GM23338 (cell line): ENCODE measurements at regions not wholly inside any gene's neighbourhood (a gene's known extent, or its start where the extent isn't known, plus 50 kb on each side); places are given as distances from the start of the nearest gene placed in this dataset.
A peak's percentile ranks its signal among the peaks of the same experiment; 100 is the strongest.

Source experiments
- ATAC-seq: fragments of 200-7000 bp; cut with Tn5 transposase; 3 replicates; pipeline ENCODE4 v1.9.1; 2020
- DNase-seq: peaks from one replicate; pipeline ENCODE4 v3.0.0-alpha.2; 2015; ENCODE audit warnings: low spot score
- H2AFZ ChIP-seq: fragments of 200-600 bp; sonication (generic); 2 replicates; pipeline ENCODE4 v1.8.0; 2016; ENCODE audit warnings: antibody characterized with exemption, mild to moderate bottlenecking, moderate library complexity
- H3F3A ChIP-seq: fragments of 200-600 bp; sonication (generic); replicated peaks from 2 replicates; pipeline ENCODE4 v1.8.0; 2017; ENCODE audit warnings: antibody characterized with exemption, mixed run types, low read depth
- H3K27ac ChIP-seq: fragments of 200-600 bp; sonication (generic); 2 replicates; pipeline ENCODE4 v1.6.1; 2016; ENCODE audit warnings: low read depth
- H3K27me3 ChIP-seq: fragments of 200-600 bp; sonication (generic); 2 replicates; pipeline ENCODE4 v1.8.0; 2016; ENCODE audit warnings: mild to moderate bottlenecking, mixed run types, moderate library complexity; ENCODE audit not compliant: insufficient read depth
- H3K36me3 ChIP-seq: fragments of 200-600 bp; sonication (generic); 2 replicates; pipeline ENCODE4 v1.8.0; 2016; ENCODE audit warnings: mild to moderate bottlenecking; ENCODE audit not compliant: insufficient read depth
- H3K4me1 ChIP-seq: fragments of 200-600 bp; sonication (generic); 2 replicates; pipeline ENCODE4 v1.8.0; 2016; ENCODE audit warnings: mild to moderate bottlenecking, moderate library complexity; ENCODE audit not compliant: insufficient read depth
- H3K4me2 ChIP-seq: fragments of 200-600 bp; sonication (generic); 2 replicates; pipeline ENCODE4 v1.7.1; 2017; ENCODE audit warnings: mixed run types
- H3K4me3 ChIP-seq: fragments of 200-600 bp; sonication (generic); 2 replicates; pipeline ENCODE4 v1.6.1; 2016; ENCODE audit warnings: mixed run types
- H3K79me2 ChIP-seq: fragments of 200-600 bp; sonication (generic); replicated peaks from 2 replicates; pipeline ENCODE4 v1.8.0; 2017; ENCODE audit warnings: mild to moderate bottlenecking; ENCODE audit not compliant: insufficient read depth
- H3K9me2 ChIP-seq: fragments of 200-600 bp; sonication (generic); 2 replicates; pipeline ENCODE4 v1.8.0; 2017; ENCODE audit not compliant: insufficient read depth
- H4K20me1 ChIP-seq: fragments of 200-600 bp; sonication (generic); replicated peaks from 2 replicates; pipeline ENCODE4 v1.8.0; 2017; ENCODE audit warnings: mild to moderate bottlenecking; ENCODE audit not compliant: insufficient read depth
- H3K27ac Mint-ChIP-seq: 2 replicates; pipeline ENCODE4 v1.8.0; 2020; ENCODE audit warnings: inconsistent platforms, mild to moderate bottlenecking, moderate library complexity, mixed read lengths
- H3K27me3 Mint-ChIP-seq: 3 replicates; pipeline ENCODE4 v1.8.0; 2022; ENCODE audit warnings: low read depth, mild to moderate bottlenecking, moderate library complexity, mixed read lengths, inconsistent platforms; ENCODE audit not compliant: insufficient read depth, poor library complexity
- H3K36me3 Mint-ChIP-seq: 3 replicates; pipeline ENCODE4 v1.8.0; 2021; ENCODE audit warnings: low read depth, mild to moderate bottlenecking, inconsistent platforms, moderate library complexity, mixed read lengths
- H3K4me1 Mint-ChIP-seq: 3 replicates; pipeline ENCODE4 v1.8.0; 2020; ENCODE audit warnings: mild to moderate bottlenecking, inconsistent platforms, mixed read lengths
- H3K4me3 Mint-ChIP-seq: 3 replicates; pipeline ENCODE4 v1.8.0; 2021; ENCODE audit warnings: moderate library complexity, mild to moderate bottlenecking, inconsistent platforms, mixed read lengths
- H3K9me3 Mint-ChIP-seq: 3 replicates; pipeline ENCODE4 v1.8.0; 2020; ENCODE audit warnings: moderate library complexity, mild to moderate bottlenecking, inconsistent platforms, mixed read lengths
- CREB1 ChIP-seq: fragments of 250-450 bp; sonication (Bioruptor Pico); IDR thresholded peaks from 2 replicates; pipeline ENCODE4 v1.5.0; 2020; ENCODE audit warnings: low read depth, mild to moderate bottlenecking, moderate library complexity
- EZH2phosphoT487 ChIP-seq: fragments of 200-600 bp; sonication (generic); IDR thresholded peaks from one replicate; pipeline ENCODE4 v1.8.1; 2018; ENCODE audit warnings: antibody characterized with exemption; ENCODE audit not compliant: unreplicated experiment
- JUNB ChIP-seq: IDR thresholded peaks from one replicate; pipeline ENCODE4 v1.6.1; 2016; ENCODE audit warnings: antibody characterized with exemption; ENCODE audit not compliant: unreplicated experiment
- NANOG ChIP-seq: IDR thresholded peaks from 2 replicates; pipeline ENCODE4 v1.6.1; 2016; ENCODE audit warnings: antibody characterized with exemption, borderline replicate concordance
- POLR2AphosphoS5 ChIP-seq: IDR thresholded peaks from 2 replicates; pipeline ENCODE4 v1.6.1; 2016; ENCODE audit warnings: antibody characterized with exemption, low read depth
- STAT1 ChIP-seq: IDR thresholded peaks from one replicate; pipeline ENCODE4 v1.6.1; 2016; ENCODE audit warnings: antibody characterized with exemption; ENCODE audit not compliant: unreplicated experiment
- ZNF331 ChIP-seq: fragments of 250-450 bp; sonication (Bioruptor Pico); IDR thresholded peaks from 2 replicates; pipeline ENCODE4 v1.5.0; 2020; ENCODE audit warnings: low read depth, mild to moderate bottlenecking, moderate library complexity
- TF ChIP-seq, protein P1 (sequence below): IDR thresholded peaks from 2 replicates; pipeline ENCODE4 v1.6.1; 2016; ENCODE audit warnings: antibody characterized with exemption
- TF ChIP-seq, protein P2 (sequence below), 2 experiments: fragments of 200-600 bp in 1 of 2; sonication (generic) in 1 of 2; conservative IDR thresholded peaks; 2 replicates each; pipeline versions ENCODE4 v1.5.1 to v1.6.1; 2016 to 2017; ENCODE audit warnings: antibody characterized with exemption in 2 of 2, low read depth in 2 of 2, mild to moderate bottlenecking in 2 of 2, moderate library complexity in 1 of 2
- TF ChIP-seq, protein P3 (sequence below): fragments of 250-450 bp; sonication (Bioruptor Pico); IDR thresholded peaks from 2 replicates; pipeline ENCODE4 v1.5.0; 2020; ENCODE audit warnings: mild to moderate bottlenecking, moderate library complexity
- TF ChIP-seq, protein P4 (sequence below): IDR thresholded peaks from one replicate; pipeline ENCODE4 v1.6.1; 2018; ENCODE audit warnings: antibody characterized with exemption; ENCODE audit not compliant: unreplicated experiment

DNA sequence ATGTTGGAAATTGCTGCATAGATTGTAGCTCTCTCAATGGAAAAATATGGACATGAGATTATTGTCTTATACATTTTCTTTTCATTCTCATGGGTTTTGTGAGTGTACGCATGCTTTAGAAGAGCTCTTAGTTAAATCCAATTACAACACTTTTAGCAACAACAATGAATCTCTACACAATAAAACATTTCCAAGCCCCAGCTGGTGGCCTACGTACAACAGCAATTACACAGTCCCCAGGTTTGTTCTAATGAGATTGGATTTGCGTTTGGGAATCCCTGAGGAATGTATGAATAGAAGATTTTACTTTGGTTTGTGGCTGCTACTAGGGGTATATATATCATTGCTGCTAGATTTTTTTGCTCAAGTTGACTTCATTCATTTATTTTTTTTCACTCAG, 98.6 kb downstream of the FHDC1 start:
- Histone ChIP-seq H3K79me2 (no peaks in the 10 kb centered on the region), H3K4me1 (peaks cover 13% of the 10 kb centered on the region), H2AFZ (0 out of 2 replicates have a peak overlapping the region, but pooled peaks have one; percentile 61), H3K9me2 (0 out of 2 replicates have a peak, but pooled peaks cover 6% of the 10 kb centered on the region), H3K36me3 (no peaks in the 10 kb centered on the region; the same call in 1 of the 2 replicates), H3K27ac (no peak overlapping the region), H3K4me3 (no peak overlapping the region), H4K20me1 (no peaks in the 10 kb centered on the region), H3K4me2 (no peak overlapping the region), H3F3A (no peaks in the 10 kb centered on the region), H3K27me3 (no peaks in the 10 kb centered on the region)
- Mint-ChIP-seq H3K36me3 (peaks cover 14% of the 10 kb centered on the region), H3K4me1 (peaks cover 18% of the 10 kb centered on the region), H3K4me3 (no peak overlapping the region), H3K27ac (no peak overlapping the region), H3K27me3 (no peaks in the 10 kb centered on the region), H3K9me3 (peaks cover 4% of the 10 kb centered on the region; the same call in 2 of the 3 replicates)
- ATAC-seq (no peak), DNase-seq (no peak)
- TF ChIP-seq CREB1 (CRISPR knock-in tag) = no peak
- TF ChIP-seq, protein P1, sequence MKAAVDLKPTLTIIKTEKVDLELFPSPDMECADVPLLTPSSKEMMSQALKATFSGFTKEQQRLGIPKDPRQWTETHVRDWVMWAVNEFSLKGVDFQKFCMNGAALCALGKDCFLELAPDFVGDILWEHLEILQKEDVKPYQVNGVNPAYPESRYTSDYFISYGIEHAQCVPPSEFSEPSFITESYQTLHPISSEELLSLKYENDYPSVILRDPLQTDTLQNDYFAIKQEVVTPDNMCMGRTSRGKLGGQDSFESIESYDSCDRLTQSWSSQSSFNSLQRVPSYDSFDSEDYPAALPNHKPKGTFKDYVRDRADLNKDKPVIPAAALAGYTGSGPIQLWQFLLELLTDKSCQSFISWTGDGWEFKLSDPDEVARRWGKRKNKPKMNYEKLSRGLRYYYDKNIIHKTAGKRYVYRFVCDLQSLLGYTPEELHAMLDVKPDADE = no peak
- TF ChIP-seq, protein P2, sequence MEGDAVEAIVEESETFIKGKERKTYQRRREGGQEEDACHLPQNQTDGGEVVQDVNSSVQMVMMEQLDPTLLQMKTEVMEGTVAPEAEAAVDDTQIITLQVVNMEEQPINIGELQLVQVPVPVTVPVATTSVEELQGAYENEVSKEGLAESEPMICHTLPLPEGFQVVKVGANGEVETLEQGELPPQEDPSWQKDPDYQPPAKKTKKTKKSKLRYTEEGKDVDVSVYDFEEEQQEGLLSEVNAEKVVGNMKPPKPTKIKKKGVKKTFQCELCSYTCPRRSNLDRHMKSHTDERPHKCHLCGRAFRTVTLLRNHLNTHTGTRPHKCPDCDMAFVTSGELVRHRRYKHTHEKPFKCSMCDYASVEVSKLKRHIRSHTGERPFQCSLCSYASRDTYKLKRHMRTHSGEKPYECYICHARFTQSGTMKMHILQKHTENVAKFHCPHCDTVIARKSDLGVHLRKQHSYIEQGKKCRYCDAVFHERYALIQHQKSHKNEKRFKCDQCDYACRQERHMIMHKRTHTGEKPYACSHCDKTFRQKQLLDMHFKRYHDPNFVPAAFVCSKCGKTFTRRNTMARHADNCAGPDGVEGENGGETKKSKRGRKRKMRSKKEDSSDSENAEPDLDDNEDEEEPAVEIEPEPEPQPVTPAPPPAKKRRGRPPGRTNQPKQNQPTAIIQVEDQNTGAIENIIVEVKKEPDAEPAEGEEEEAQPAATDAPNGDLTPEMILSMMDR (conservative IDR thresholded peaks at IDR 0.05; ENCODE audit: low read depth in 2 of 2) = no peak
- no peak for TF ChIP-seq EZH2phosphoT487
- TF ChIP-seq, protein P3, sequence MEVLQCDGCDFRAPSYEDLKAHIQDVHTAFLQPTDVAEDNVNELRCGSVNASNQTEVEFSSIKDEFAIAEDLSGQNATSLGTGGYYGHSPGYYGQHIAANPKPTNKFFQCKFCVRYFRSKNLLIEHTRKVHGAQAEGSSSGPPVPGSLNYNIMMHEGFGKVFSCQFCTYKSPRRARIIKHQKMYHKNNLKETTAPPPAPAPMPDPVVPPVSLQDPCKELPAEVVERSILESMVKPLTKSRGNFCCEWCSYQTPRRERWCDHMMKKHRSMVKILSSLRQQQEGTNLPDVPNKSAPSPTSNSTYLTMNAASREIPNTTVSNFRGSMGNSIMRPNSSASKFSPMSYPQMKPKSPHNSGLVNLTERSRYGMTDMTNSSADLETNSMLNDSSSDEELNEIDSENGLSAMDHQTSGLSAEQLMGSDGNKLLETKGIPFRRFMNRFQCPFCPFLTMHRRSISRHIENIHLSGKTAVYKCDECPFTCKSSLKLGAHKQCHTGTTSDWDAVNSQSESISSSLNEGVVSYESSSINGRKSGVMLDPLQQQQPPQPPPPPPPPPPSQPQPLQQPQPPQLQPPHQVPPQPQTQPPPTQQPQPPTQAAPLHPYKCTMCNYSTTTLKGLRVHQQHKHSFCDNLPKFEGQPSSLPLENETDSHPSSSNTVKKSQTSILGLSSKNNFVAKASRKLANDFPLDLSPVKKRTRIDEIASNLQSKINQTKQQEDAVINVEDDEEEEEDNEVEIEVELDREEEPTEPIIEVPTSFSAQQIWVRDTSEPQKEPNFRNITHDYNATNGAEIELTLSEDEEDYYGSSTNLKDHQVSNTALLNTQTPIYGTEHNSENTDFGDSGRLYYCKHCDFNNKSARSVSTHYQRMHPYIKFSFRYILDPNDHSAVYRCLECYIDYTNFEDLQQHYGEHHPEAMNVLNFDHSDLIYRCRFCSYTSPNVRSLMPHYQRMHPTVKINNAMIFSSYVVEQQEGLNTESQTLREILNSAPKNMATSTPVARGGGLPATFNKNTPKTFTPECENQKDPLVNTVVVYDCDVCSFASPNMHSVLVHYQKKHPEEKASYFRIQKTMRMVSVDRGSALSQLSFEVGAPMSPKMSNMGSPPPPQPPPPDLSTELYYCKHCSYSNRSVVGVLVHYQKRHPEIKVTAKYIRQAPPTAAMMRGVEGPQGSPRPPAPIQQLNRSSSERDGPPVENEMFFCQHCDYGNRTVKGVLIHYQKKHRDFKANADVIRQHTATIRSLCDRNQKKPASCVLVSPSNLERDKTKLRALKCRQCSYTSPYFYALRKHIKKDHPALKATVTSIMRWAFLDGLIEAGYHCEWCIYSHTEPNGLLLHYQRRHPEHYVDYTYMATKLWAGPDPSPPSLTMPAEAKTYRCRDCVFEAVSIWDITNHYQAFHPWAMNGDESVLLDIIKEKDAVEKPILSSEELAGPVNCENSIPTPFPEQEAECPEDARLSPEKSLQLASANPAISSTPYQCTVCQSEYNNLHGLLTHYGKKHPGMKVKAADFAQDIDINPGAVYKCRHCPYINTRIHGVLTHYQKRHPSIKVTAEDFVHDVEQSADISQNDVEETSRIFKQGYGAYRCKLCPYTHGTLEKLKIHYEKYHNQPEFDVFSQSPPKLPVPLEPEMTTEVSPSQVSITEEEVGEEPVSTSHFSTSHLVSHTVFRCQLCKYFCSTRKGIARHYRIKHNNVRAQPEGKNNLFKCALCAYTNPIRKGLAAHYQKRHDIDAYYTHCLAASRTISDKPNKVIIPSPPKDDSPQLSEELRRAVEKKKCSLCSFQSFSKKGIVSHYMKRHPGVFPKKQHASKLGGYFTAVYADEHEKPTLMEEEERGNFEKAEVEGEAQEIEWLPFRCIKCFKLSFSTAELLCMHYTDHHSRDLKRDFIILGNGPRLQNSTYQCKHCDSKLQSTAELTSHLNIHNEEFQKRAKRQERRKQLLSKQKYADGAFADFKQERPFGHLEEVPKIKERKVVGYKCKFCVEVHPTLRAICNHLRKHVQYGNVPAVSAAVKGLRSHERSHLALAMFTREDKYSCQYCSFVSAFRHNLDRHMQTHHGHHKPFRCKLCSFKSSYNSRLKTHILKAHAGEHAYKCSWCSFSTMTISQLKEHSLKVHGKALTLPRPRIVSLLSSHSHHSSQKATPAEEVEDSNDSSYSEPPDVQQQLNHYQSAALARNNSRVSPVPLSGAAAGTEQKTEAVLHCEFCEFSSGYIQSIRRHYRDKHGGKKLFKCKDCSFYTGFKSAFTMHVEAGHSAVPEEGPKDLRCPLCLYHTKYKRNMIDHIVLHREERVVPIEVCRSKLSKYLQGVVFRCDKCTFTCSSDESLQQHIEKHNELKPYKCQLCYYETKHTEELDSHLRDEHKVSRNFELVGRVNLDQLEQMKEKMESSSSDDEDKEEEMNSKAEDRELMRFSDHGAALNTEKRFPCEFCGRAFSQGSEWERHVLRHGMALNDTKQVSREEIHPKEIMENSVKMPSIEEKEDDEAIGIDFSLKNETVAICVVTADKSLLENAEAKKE (CRISPR knock-in tag) = no peak
- no peak for TF ChIP-seq ZNF331 (CRISPR knock-in tag)
- TF ChIP-seq, protein P4, sequence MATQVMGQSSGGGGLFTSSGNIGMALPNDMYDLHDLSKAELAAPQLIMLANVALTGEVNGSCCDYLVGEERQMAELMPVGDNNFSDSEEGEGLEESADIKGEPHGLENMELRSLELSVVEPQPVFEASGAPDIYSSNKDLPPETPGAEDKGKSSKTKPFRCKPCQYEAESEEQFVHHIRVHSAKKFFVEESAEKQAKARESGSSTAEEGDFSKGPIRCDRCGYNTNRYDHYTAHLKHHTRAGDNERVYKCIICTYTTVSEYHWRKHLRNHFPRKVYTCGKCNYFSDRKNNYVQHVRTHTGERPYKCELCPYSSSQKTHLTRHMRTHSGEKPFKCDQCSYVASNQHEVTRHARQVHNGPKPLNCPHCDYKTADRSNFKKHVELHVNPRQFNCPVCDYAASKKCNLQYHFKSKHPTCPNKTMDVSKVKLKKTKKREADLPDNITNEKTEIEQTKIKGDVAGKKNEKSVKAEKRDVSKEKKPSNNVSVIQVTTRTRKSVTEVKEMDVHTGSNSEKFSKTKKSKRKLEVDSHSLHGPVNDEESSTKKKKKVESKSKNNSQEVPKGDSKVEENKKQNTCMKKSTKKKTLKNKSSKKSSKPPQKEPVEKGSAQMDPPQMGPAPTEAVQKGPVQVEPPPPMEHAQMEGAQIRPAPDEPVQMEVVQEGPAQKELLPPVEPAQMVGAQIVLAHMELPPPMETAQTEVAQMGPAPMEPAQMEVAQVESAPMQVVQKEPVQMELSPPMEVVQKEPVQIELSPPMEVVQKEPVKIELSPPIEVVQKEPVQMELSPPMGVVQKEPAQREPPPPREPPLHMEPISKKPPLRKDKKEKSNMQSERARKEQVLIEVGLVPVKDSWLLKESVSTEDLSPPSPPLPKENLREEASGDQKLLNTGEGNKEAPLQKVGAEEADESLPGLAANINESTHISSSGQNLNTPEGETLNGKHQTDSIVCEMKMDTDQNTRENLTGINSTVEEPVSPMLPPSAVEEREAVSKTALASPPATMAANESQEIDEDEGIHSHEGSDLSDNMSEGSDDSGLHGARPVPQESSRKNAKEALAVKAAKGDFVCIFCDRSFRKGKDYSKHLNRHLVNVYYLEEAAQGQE = no peak
- TF ChIP-seq NANOG = no peak
- TF ChIP-seq STAT1 = no peak
- TF ChIP-seq POLR2AphosphoS5 = no peak
- TF ChIP-seq JUNB = no peak
